ENCODE measurements at regions not wholly inside any gene's neighbourhood (a gene's known extent, or its start where the extent isn't known, plus 50 kb on each side); places are given as distances from the start of the nearest gene placed in this dataset.

- TF ChIP-seq CTCF (IDR thresholded peaks at IDR 0.05): no peak
- no peak for TF ChIP-seq POLR2A (IDR thresholded peaks at IDR 0.05)
Measured at GRCh38 chr10:4555920-4556319, 270.1 kb upstream of the AKR1E2 start.
